ENCODE measurements at regions not wholly inside any gene's neighbourhood (a gene's known extent, or its start where the extent isn't known, plus 50 kb on each side); places are given as distances from the start of the nearest gene placed in this dataset.

GRCh38 chr7:9719721-9720120 lies 1254.0 kb upstream of the PHF14 start:
- TF ChIP-seq CTCF (IDR thresholded peaks at IDR 0.05) = no peak
- no peak for TF ChIP-seq MYBL2 (CRISPR knock-in tag; IDR thresholded peaks at IDR 0.05)
- no peak for TF ChIP-seq ZNF512 (CRISPR knock-in tag; IDR thresholded peaks at IDR 0.05; ENCODE audit: borderline replicate concordance)
- TF ChIP-seq KAT7 (CRISPR knock-in tag; IDR thresholded peaks at IDR 0.05; ENCODE audit: borderline replicate concordance) = no peak
- TF ChIP-seq TCF7 (CRISPR knock-in tag; IDR thresholded peaks at IDR 0.05; ENCODE audit: low read depth) = no peak
- no peak for TF ChIP-seq OVOL2 (CRISPR knock-in tag; IDR thresholded peaks at IDR 0.05; ENCODE audit: borderline replicate concordance)
- TF ChIP-seq RELA (CRISPR knock-in tag; IDR thresholded peaks at IDR 0.05; ENCODE audit: borderline replicate concordance) = no peak
- no peak for TF ChIP-seq ZNF281 (CRISPR knock-in tag; IDR thresholded peaks at IDR 0.05)
- no peak for TF ChIP-seq FOXJ3 (CRISPR knock-in tag; IDR thresholded peaks at IDR 0.05; ENCODE audit: borderline replicate concordance)
- TF ChIP-seq SP1 (CRISPR knock-in tag; conservative IDR thresholded peaks at IDR 0.05) = no peak
- TF ChIP-seq PREB (CRISPR knock-in tag; IDR thresholded peaks at IDR 0.05; ENCODE audit: borderline replicate concordance) = no peak
- TF ChIP-seq ZNF138 (CRISPR knock-in tag; conservative IDR thresholded peaks at IDR 0.05) = no peak
- no peak for TF ChIP-seq ZNF317 (CRISPR knock-in tag; IDR thresholded peaks at IDR 0.05; ENCODE audit: borderline replicate concordance, low read depth)

All from WTC11 (cell line).